ENCODE measurements at regions not wholly inside any gene's neighbourhood (a gene's known extent, or its start where the extent isn't known, plus 50 kb on each side); places are given as distances from the start of the nearest gene placed in this dataset.

DNA sequence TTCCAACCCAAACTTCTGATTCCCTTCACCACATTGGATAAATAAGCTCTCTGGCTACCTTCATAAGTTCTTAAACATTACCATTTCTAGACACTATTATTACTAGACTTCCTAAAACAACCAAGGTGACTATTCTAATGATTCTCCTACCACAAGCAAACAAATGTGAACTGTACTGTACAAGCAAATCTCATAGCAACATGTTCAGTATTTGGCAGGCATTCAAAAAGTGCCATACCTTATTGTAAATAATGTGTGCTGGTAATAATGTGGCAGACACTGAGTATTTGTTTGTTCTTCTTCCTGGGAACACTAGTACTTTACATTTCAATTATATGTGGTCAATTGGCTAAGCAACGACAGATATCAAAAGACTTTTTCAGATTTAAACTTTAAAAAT lies 986.0 kb upstream of the SPRY2 start:
- no peaks in the 10 kb centered on the region for H4K20me1 ChIP-seq (ENCODE audit: insufficient read depth, poor library complexity, severe bottlenecking)
- TF ChIP-seq EZH2phosphoT487 (IDR thresholded peaks at IDR 0.05; ENCODE audit: low read depth, severe bottlenecking, unreplicated experiment) (no peak), CTCF (IDR thresholded peaks at IDR 0.05; ENCODE audit: poor library complexity) (no peak), EZH2 (IDR thresholded peaks at IDR 0.05; ENCODE audit: borderline replicate concordance) (no peak)
- WGBS (ENCODE audit: low lambda C conversion rate, missing lambda C conversion rate) = 85% methylated on average over 1 of the region's 1 CpG
- H3K9me3 ChIP-seq (ENCODE audit: low read depth) = no peaks in the 10 kb centered on the region
- DNase-seq (ENCODE audit: low spot score) = no peak
- H3K36me3 ChIP-seq (replicated peaks; ENCODE audit: insufficient read depth, low read depth) = no peaks in the 10 kb centered on the region
- H3K4me2 ChIP-seq = no peak overlapping the region
- no peak overlapping the region for H2AFZ ChIP-seq
- no peak overlapping the region for H3K27ac ChIP-seq
- H3K4me1 ChIP-seq (ENCODE audit: insufficient read depth) = no peaks in the 10 kb centered on the region
- H3K9me2 ChIP-seq (replicated peaks; ENCODE audit: insufficient read depth) = no peaks in the 10 kb centered on the region
- H3K4me3 ChIP-seq = no peak overlapping the region
- H3K27me3 ChIP-seq = no peaks in the 10 kb centered on the region
- H3K79me2 ChIP-seq = no peaks in the 10 kb centered on the region

DNA sequence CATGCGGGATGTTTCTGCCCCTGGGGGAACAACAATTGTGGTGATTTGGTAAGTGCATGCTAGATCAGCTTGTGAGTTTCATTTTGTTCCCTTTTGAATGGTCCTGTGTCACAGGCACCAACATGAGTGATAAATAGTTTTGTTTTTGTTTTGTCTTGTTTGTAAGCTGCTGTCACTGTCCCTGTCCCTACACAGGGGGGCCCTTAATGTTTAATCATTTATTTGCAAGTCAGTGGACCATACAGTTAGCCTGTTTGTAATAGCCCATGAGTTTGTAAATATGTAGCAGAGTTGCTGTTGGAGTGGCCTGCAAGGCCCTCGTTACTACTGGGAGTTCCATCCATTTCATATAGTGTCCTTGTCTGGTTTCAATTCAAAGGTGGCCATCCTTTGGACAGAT lies 979.6 kb upstream of the SPRY2 start:
- Histone ChIP-seq H3K4me1 (ENCODE audit: insufficient read depth) (no peaks in the 10 kb centered on the region), H3K9me3 (ENCODE audit: low read depth) (no peaks in the 10 kb centered on the region), H3K79me2 (no peaks in the 10 kb centered on the region), H2AFZ (no peak overlapping the region), H3K27ac (no peak overlapping the region), H3K4me3 (no peak overlapping the region), H3K9me2 (replicated peaks; ENCODE audit: insufficient read depth) (no peaks in the 10 kb centered on the region), H3K36me3 (replicated peaks; ENCODE audit: insufficient read depth, low read depth) (no peaks in the 10 kb centered on the region), H3K27me3 (no peaks in the 10 kb centered on the region), H4K20me1 (ENCODE audit: insufficient read depth, poor library complexity, severe bottlenecking) (no peaks in the 10 kb centered on the region), H3K4me2 (no peak overlapping the region)
- no peak for DNase-seq (ENCODE audit: low spot score)
- WGBS (ENCODE audit: low lambda C conversion rate, missing lambda C conversion rate) = 89% methylated on average over 2 of the region's 2 CpGs
- TF ChIP-seq EZH2phosphoT487 (IDR thresholded peaks at IDR 0.05; ENCODE audit: low read depth, severe bottlenecking, unreplicated experiment) (no peak), CTCF (IDR thresholded peaks at IDR 0.05; ENCODE audit: poor library complexity) (no peak), EZH2 (IDR thresholded peaks at IDR 0.05; ENCODE audit: borderline replicate concordance) (no peak)

DNA sequence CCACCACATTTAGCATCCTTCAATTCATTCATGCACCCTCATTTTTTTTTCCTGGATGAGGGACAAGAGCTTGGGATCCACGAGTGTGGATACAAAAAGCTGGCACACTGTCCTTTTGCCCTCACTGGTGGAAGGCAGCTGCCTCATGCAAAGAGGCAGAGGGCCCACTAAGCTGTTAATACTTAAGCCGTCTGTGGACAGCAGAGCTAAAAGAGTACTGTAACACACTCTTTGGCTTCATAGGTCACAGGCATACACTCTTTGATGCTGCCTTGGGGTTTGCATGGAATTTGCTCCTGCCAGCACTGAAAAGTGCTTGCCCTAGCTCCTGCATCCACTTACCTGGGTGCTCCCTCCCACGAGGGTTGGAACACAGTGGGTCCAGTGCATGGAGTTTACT lies 978.4 kb upstream of the SPRY2 start:
- Histone ChIP-seq H3K27me3 (no peaks in the 10 kb centered on the region), H3K27ac (no peak overlapping the region), H3K79me2 (no peaks in the 10 kb centered on the region), H3K9me2 (replicated peaks; ENCODE audit: insufficient read depth) (no peaks in the 10 kb centered on the region), H3K4me1 (ENCODE audit: insufficient read depth) (no peaks in the 10 kb centered on the region), H2AFZ (no peak overlapping the region), H3K4me3 (no peak overlapping the region), H3K36me3 (replicated peaks; ENCODE audit: insufficient read depth, low read depth) (no peaks in the 10 kb centered on the region), H3K4me2 (no peak overlapping the region), H4K20me1 (ENCODE audit: insufficient read depth, poor library complexity, severe bottlenecking) (no peaks in the 10 kb centered on the region), H3K9me3 (ENCODE audit: low read depth) (no peaks in the 10 kb centered on the region)
- DNase-seq (ENCODE audit: low spot score) = no peak
- TF ChIP-seq CTCF (IDR thresholded peaks at IDR 0.05; ENCODE audit: poor library complexity) = no peak
- TF ChIP-seq EZH2 (IDR thresholded peaks at IDR 0.05; ENCODE audit: borderline replicate concordance) = no peak
- no peak for TF ChIP-seq EZH2phosphoT487 (IDR thresholded peaks at IDR 0.05; ENCODE audit: low read depth, severe bottlenecking, unreplicated experiment)
- WGBS (ENCODE audit: low lambda C conversion rate, missing lambda C conversion rate) = 67% methylated on average over 3 of the region's 3 CpGs

Data from hepatocyte (in vitro differentiated cells).